GM12874 (cell line): ENCODE measurements at regions not wholly inside any gene's neighbourhood (a gene's known extent, or its start where the extent isn't known, plus 50 kb on each side); places are given as distances from the start of the nearest gene placed in this dataset.

ENCODE experiments used
- TF ChIP-seq, protein P1 (sequence below): IDR thresholded peaks from 2 replicates; pipeline ENCODE4 v1.5.1; 2011; ENCODE audit warnings: low read depth, mild to moderate bottlenecking, control low read depth, low read length, moderate library complexity; ENCODE audit not compliant: insufficient read depth

GRCh38 chr16:86653285-86654006 is 75.1 kb downstream of the FOXL1 start:
- TF ChIP-seq, protein P1, sequence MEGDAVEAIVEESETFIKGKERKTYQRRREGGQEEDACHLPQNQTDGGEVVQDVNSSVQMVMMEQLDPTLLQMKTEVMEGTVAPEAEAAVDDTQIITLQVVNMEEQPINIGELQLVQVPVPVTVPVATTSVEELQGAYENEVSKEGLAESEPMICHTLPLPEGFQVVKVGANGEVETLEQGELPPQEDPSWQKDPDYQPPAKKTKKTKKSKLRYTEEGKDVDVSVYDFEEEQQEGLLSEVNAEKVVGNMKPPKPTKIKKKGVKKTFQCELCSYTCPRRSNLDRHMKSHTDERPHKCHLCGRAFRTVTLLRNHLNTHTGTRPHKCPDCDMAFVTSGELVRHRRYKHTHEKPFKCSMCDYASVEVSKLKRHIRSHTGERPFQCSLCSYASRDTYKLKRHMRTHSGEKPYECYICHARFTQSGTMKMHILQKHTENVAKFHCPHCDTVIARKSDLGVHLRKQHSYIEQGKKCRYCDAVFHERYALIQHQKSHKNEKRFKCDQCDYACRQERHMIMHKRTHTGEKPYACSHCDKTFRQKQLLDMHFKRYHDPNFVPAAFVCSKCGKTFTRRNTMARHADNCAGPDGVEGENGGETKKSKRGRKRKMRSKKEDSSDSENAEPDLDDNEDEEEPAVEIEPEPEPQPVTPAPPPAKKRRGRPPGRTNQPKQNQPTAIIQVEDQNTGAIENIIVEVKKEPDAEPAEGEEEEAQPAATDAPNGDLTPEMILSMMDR: no peak

DNA sequence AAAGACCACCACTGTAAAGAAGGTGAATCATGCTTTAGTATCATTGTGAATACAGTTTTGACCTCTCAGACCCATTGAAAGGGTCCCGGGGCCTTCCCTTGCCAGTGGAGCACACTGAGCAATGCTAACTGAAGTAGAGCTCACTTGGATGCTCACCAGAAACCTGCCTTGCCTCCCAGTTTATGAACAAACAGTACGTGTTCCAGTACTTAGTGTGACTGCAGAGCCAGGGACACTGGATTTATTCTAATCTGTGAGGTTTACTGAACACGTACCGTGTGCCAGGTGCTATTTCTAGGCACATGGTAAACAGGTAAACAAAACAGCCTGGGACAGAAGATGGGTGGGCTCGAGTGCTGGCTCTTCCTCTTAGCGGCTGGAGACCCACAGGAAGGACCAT is 79.6 kb downstream of the FOXL1 start:
- TF ChIP-seq, protein P1: no peak

DNA sequence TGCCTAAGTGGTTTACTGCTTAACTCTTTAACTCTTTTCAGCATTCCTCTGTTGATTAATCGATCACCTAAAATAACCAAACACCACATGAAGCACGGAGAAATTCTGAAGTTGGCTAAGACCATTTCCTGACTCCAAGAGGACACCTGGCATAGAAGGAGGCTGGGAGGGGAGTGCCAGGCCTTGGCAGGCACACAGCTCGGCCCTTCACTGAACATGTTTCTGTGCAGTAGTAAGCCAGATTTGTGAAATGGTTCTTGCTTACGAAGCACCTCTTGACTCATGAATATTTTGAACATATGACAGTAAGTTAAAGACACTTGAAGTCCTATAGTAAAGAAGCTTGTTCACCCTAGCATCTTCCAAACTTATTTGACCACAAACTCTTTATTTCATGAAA is 82.3 kb downstream of the FOXL1 start:
- TF ChIP-seq, protein P1: no peak

- TF ChIP-seq, protein P1: no peak
These were observed 83.4 kb downstream of the FOXL1 start for GRCh38 chr16:86661706-86662105.

- TF ChIP-seq, protein P1: no peak
These were observed 83.8 kb downstream of the FOXL1 start for GRCh38 chr16:86662195-86662594.

- TF ChIP-seq, protein P1: no peak
These were observed 84.4 kb downstream of the FOXL1 start for GRCh38 chr16:86662740-86663139.

GRCh38 chr16:86663685-86664521 is 85.6 kb downstream of the FOXL1 start:
- TF ChIP-seq, protein P1: no peak
